GM18870 (cell line): ENCODE measurements at regions not wholly inside any gene's neighbourhood (a gene's known extent, or its start where the extent isn't known, plus 50 kb on each side); places are given as distances from the start of the nearest gene placed in this dataset.

Source experiments
- ATAC-seq: cut with Tn5 transposase; IDR thresholded peaks from one replicate; pipeline ENCODE4 v1.9.1; 2021; ENCODE audit warnings: moderate library complexity; ENCODE audit not compliant: unreplicated experiment

GRCh38 chr11:115843111-115843510 lies 338.9 kb upstream of the CADM1 start:
- no peak for ATAC-seq

- no peak for ATAC-seq
Measured at GRCh38 chr11:115820026-115820425, 315.8 kb upstream of the CADM1 start.

- no peak for ATAC-seq
Measured at GRCh38 chr11:115819014-115819413, 314.8 kb upstream of the CADM1 start.

- no peak for ATAC-seq
Measured at GRCh38 chr11:115817844-115818468, 313.7 kb upstream of the CADM1 start.

- no peak for ATAC-seq
Measured at GRCh38 chr11:115808351-115808940, 304.2 kb upstream of the CADM1 start.

- ATAC-seq, result no peak
Measured at GRCh38 chr11:115806056-115806455, 301.8 kb upstream of the CADM1 start.

GRCh38 chr11:115803073-115803740 lies 299.0 kb upstream of the CADM1 start:
- ATAC-seq, result no peak

- no peak for ATAC-seq
Measured at GRCh38 chr11:115802641-115803040, 298.4 kb upstream of the CADM1 start.

GRCh38 chr11:115792903-115793302 lies 288.7 kb upstream of the CADM1 start:
- no peak for ATAC-seq

- ATAC-seq, result no peak
Measured at GRCh38 chr11:115787302-115787701, 283.1 kb upstream of the CADM1 start.

- no peak for ATAC-seq
Measured at GRCh38 chr11:115784796-115785521, 280.7 kb upstream of the CADM1 start.

GRCh38 chr11:115780646-115781362 lies 276.6 kb upstream of the CADM1 start:
- ATAC-seq, result no peak

GRCh38 chr11:115778928-115779650 lies 274.9 kb upstream of the CADM1 start:
- no peak for ATAC-seq

GRCh38 chr11:115776916-115777315 lies 272.7 kb upstream of the CADM1 start:
- ATAC-seq, result no peak

GRCh38 chr11:115775846-115776245 lies 271.6 kb upstream of the CADM1 start:
- ATAC-seq, result no peak

GRCh38 chr11:115774756-115775155 lies 270.5 kb upstream of the CADM1 start:
- no peak for ATAC-seq

GRCh38 chr11:115769891-115770290 lies 265.7 kb upstream of the CADM1 start:
- ATAC-seq, result no peak

GRCh38 chr11:115767883-115768282 lies 263.7 kb upstream of the CADM1 start:
- ATAC-seq, result no peak

GRCh38 chr11:115767047-115767802 lies 263.0 kb upstream of the CADM1 start:
- no peak for ATAC-seq

GRCh38 chr11:115766561-115766960 lies 262.3 kb upstream of the CADM1 start:
- no peak for ATAC-seq
